ENCODE measurements at regions not wholly inside any gene's neighbourhood (a gene's known extent, or its start where the extent isn't known, plus 50 kb on each side); places are given as distances from the start of the nearest gene placed in this dataset.
A peak's percentile ranks its signal among the peaks of the same experiment; 100 is the strongest.

DNA sequence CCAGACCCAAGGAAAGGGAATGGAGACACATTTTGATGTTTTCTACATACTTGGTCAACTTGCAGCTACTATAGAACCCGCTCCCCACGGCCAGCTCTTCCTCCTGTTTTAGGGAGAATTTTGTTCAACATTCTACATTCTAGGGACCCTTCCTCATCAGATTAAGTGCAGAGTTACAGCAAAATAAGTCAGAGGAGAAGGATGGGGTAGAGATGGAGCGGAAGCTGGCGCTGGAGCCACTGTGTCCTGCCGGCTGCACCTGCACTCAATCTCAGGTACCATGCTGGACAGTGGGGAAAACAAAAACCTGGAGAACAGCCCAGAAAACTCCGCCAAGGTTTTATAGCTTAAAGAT is 79.4 kb upstream of the EN2 start:
- DNase-seq (ENCODE audit: extremely low spot score in 2 of 2) = no peak
- Histone ChIP-seq H3K27ac (no peak overlapping the region), H3K36me3 (no peaks in the 10 kb centered on the region), H3K4me1 (peaks cover 44% of the 10 kb centered on the region), H3K4me3 (no peak overlapping the region), H3K9me3 (no peaks in the 10 kb centered on the region), H3K27me3 (peaks cover 22% of the 10 kb centered on the region)
- TF ChIP-seq, protein P1, sequence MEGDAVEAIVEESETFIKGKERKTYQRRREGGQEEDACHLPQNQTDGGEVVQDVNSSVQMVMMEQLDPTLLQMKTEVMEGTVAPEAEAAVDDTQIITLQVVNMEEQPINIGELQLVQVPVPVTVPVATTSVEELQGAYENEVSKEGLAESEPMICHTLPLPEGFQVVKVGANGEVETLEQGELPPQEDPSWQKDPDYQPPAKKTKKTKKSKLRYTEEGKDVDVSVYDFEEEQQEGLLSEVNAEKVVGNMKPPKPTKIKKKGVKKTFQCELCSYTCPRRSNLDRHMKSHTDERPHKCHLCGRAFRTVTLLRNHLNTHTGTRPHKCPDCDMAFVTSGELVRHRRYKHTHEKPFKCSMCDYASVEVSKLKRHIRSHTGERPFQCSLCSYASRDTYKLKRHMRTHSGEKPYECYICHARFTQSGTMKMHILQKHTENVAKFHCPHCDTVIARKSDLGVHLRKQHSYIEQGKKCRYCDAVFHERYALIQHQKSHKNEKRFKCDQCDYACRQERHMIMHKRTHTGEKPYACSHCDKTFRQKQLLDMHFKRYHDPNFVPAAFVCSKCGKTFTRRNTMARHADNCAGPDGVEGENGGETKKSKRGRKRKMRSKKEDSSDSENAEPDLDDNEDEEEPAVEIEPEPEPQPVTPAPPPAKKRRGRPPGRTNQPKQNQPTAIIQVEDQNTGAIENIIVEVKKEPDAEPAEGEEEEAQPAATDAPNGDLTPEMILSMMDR (IDR thresholded peaks at IDR 0.05) = no peak
- TF ChIP-seq POLR2AphosphoS5 (IDR thresholded peaks at IDR 0.05; ENCODE audit: insufficient read depth in 1 of 2, low read depth in 1 of 2) = no peak
- intact Hi-C loops (cut with DNase I) = no loop called here

DNA sequence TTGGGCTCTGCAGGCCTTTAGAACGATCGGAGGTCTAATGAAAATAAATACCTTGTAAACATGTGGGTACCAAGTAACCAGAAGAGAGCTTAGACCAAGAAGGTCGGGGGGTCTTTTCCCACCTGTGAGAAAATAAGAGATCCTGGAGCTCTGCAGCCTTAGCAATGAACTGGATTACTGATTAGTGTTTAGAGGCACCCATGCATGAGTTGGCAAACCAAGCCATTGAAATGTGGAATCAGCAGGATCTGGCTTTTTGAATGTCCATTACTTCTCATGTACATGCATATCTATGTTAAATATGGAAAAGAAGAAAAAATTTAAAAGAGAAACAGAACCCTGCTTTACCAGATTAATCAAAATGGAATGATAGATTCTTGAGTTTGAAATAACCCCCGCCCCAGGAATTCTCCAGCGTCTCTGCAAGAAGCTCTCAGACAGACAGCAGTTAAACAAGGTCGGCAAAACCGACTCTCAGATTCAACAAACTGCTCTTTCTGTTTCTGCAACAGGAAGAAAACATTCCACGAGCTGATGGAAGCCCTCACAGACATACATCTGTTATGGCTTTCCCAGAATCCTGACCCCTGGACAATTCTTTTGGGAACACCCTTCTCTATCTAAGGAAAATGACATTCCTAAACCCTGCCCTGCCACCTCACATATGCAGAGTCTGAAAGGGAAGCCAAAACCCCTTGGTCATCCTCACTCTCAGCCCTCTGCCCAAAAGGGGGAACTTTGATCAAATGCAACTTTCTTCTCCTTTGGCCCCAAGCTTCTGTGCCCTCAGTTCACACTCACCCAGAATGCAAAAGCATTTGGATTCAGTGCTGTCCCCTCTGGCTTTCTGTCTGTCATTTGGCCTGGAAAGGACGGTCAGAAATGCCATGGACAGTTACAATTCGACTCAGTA is 78.7 kb upstream of the EN2 start:
- no peak overlapping the region for H3K27ac ChIP-seq
- peaks cover 17% of the 10 kb centered on the region for H3K27me3 ChIP-seq
- no peak for DNase-seq (ENCODE audit: extremely low spot score in 2 of 2)
- no peaks in the 10 kb centered on the region for H3K36me3 ChIP-seq
- H3K4me3 ChIP-seq = no peak overlapping the region
- no peaks in the 10 kb centered on the region for H3K9me3 ChIP-seq
- H3K4me1 ChIP-seq = peaks cover 38% of the 10 kb centered on the region
- TF ChIP-seq, protein P1 (IDR thresholded peaks at IDR 0.05) = no peak
- TF ChIP-seq POLR2AphosphoS5 (IDR thresholded peaks at IDR 0.05; ENCODE audit: insufficient read depth in 1 of 2, low read depth in 1 of 2) (no peak), POLR2A (IDR thresholded peaks at IDR 0.05) (no peak)
- intact Hi-C loops (cut with DNase I) = no loop called here

DNA sequence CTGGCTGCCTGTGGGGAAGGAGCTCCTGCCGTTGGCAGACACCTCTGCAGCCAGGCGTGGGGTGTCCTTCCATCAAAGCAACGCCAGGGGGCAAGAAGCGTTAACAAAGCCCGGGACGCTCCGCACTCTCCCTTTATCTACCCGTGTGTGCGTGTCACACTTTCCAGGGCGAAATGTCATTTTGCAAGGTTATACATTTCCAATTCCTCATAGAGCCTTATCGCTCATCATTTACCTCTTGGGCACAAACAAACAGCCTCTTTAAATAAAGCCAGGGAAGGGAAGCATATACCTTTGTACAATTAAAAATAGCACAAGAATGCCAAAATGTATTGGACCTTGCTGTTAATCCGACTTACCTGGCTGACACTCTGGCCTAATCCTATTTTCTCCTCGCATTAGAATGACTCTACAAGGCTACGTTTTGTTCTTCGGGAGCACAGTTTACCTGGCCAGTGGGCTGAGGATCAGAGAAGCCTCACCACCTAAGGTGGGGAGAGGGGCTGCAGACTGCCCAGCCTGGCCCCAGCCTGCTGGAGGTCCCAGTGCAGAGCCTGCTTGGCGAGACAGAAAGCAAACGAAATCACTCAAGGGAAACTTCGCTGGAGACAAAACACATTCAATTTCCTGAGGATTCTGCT is 77.6 kb upstream of the EN2 start:
- intact Hi-C loops (cut with DNase I) = no loop called here
- no peak for DNase-seq (ENCODE audit: extremely low spot score in 2 of 2)
- Histone ChIP-seq H3K27me3 (peaks cover 16% of the 10 kb centered on the region), H3K36me3 (no peaks in the 10 kb centered on the region), H3K4me3 (no peak overlapping the region), H3K9me3 (no peaks in the 10 kb centered on the region), H3K4me1 (peaks cover 27% of the 10 kb centered on the region), H3K27ac (no peak overlapping the region)
- TF ChIP-seq POLR2AphosphoS5 (IDR thresholded peaks at IDR 0.05; ENCODE audit: insufficient read depth in 1 of 2, low read depth in 1 of 2) = no peak
- TF ChIP-seq, protein P1 (IDR thresholded peaks at IDR 0.05) = peak in 2 of 3 experiments; percentile 25 to 42

DNA sequence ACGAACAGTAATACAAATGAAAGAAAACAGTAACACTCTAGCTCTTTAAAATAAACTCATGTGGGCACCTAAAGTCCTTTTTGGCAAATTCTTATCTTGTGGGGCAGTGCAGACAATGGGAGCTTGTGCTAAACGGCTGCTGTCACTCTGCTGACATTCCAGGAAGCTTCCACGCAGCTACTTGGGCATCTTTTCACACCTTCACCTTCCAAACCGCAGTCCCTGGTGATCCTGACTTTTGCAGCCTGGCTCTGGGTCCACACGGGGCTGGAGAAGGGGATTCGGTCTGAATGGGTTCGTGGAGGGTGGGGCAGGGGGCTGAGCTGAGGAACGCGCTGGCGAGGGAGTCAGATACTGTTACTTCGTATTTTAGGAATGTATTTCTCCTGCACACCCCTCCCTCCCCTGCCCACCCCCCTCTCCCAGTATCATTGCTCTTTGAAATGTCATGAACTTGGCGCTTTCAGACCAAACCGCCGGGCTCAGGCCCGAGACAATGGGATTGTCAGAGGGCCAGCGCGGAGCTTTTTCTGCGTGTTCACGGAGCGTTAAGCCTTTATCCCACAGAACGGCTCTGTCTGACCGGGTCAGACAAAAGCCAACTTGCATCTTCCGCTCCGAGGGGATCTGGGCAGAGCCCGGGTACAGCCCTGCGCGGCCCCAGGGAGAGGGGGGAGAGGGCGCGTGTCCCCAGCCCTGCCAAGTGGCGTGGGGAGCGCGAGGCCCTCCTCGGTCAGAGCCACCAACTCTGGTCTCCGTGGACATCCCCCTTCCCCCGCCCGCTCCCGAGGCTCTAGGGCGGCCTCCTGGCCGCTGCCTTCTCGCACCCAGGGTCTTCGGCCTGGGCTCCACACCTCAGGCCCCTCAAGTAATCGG is 76.7 kb upstream of the EN2 start:
- Histone ChIP-seq H3K4me3 (peak overlapping the region in 1 of 2 donors; percentile 16), H3K4me1 (peaks cover 24% of the 10 kb centered on the region), H3K36me3 (no peaks in the 10 kb centered on the region), H3K9me3 (no peaks in the 10 kb centered on the region), H3K27ac (no peak overlapping the region), H3K27me3 (peaks cover 16% of the 10 kb centered on the region)
- DNase-seq (ENCODE audit: extremely low spot score in 2 of 2) = no peak
- TF ChIP-seq POLR2AphosphoS5 (IDR thresholded peaks at IDR 0.05; ENCODE audit: insufficient read depth in 1 of 2, low read depth in 1 of 2) (no peak), POLR2A (IDR thresholded peaks at IDR 0.05) (no peak)
- TF ChIP-seq, protein P1 (IDR thresholded peaks at IDR 0.05) = no peak
- intact Hi-C loops (cut with DNase I) = no loop called here
